Left forelimb (tissue), 1 donor: ENCODE measurements at regions not wholly inside any gene's neighbourhood (a gene's known extent, or its start where the extent isn't known, plus 50 kb on each side); places are given as distances from the start of the nearest gene placed in this dataset.

ENCODE experiments used
- DNase-seq: peaks from one replicate; pipeline ENCODE4 v3.0.0-alpha.2; 2018; ENCODE audit warnings: low spot score

GRCh38 chr1:48084826-48085225 lies 87.6 kb upstream of the TRABD2B start:
- DNase-seq: no peak

GRCh38 chr1:48082271-48082962 lies 85.2 kb upstream of the TRABD2B start:
- no peak for DNase-seq

- no peak for DNase-seq
These were observed 83.4 kb upstream of the TRABD2B start for GRCh38 chr1:48080331-48081255.

GRCh38 chr1:48079096-48079495 lies 81.9 kb upstream of the TRABD2B start:
- DNase-seq: no peak

GRCh38 chr1:48077795-48078222 lies 80.6 kb upstream of the TRABD2B start:
- DNase-seq: no peak

GRCh38 chr1:48076017-48076416 lies 78.8 kb upstream of the TRABD2B start:
- DNase-seq: no peak

- no peak for DNase-seq
These were observed 76.8 kb upstream of the TRABD2B start for GRCh38 chr1:48073798-48074530.

- DNase-seq: no peak
These were observed 74.3 kb upstream of the TRABD2B start for GRCh38 chr1:48071513-48071912.

GRCh38 chr1:48070396-48070750 lies 73.2 kb upstream of the TRABD2B start:
- no peak for DNase-seq

- no peak for DNase-seq
These were observed 72.6 kb upstream of the TRABD2B start for GRCh38 chr1:48069662-48070395.

GRCh38 chr1:48068206-48068605 lies 71.0 kb upstream of the TRABD2B start:
- DNase-seq: no peak

- DNase-seq: no peak
These were observed 69.8 kb upstream of the TRABD2B start for GRCh38 chr1:48066936-48067335.

GRCh38 chr1:48064693-48065092 lies 67.5 kb upstream of the TRABD2B start:
- DNase-seq: peak; percentile 18

GRCh38 chr1:48062353-48062752 lies 65.2 kb upstream of the TRABD2B start:
- DNase-seq: no peak

- no peak for DNase-seq
These were observed 64.3 kb upstream of the TRABD2B start for GRCh38 chr1:48061162-48062136.

GRCh38 chr1:48059289-48059688 lies 62.1 kb upstream of the TRABD2B start:
- no peak for DNase-seq

- no peak for DNase-seq
These were observed 61.2 kb upstream of the TRABD2B start for GRCh38 chr1:48058135-48059025.

GRCh38 chr1:48057249-48057648 lies 60.1 kb upstream of the TRABD2B start:
- no peak for DNase-seq

- no peak for DNase-seq
These were observed 58.9 kb upstream of the TRABD2B start for GRCh38 chr1:48055876-48056764.
